Stimulated activated CD4-positive, alpha-beta T cell treated with anti-CD3 and anti-CD28 coated beads, Interleukin-1b, Interleukin-23, amount 100 ng/mL, for 48 hours (primary cell): ENCODE measurements at regions not wholly inside any gene's neighbourhood (a gene's known extent, or its start where the extent isn't known, plus 50 kb on each side); places are given as distances from the start of the nearest gene placed in this dataset.

Source experiments
- DNase-seq: peaks from one replicate; pipeline ENCODE4 v3.0.0-alpha.2; 2020

- peak; percentile 71 for DNase-seq
Measured at GRCh38 chr1:234725177-234726132, 115.5 kb upstream of the IRF2BP2 start.

GRCh38 chr1:234724516-234725176, 114.7 kb upstream of the IRF2BP2 start:
- DNase-seq: peak; percentile 24

GRCh38 chr1:234722904-234723720, 113.1 kb upstream of the IRF2BP2 start:
- peak; percentile 85 for DNase-seq

GRCh38 chr1:234722270-234722704, 112.3 kb upstream of the IRF2BP2 start:
- no peak for DNase-seq

GRCh38 chr1:234721476-234722269, 111.7 kb upstream of the IRF2BP2 start:
- no peak for DNase-seq

GRCh38 chr1:234720709-234721441, 110.9 kb upstream of the IRF2BP2 start:
- no peak for DNase-seq

GRCh38 chr1:234719454-234720251, 109.7 kb upstream of the IRF2BP2 start:
- no peak for DNase-seq

GRCh38 chr1:234718496-234719453, 108.8 kb upstream of the IRF2BP2 start:
- DNase-seq: no peak

GRCh38 chr1:234716908-234717375, 107.0 kb upstream of the IRF2BP2 start:
- no peak for DNase-seq

GRCh38 chr1:234715252-234716014, 105.5 kb upstream of the IRF2BP2 start:
- no peak for DNase-seq

- no peak for DNase-seq
Measured at GRCh38 chr1:234713859-234714258, 103.9 kb upstream of the IRF2BP2 start.

- DNase-seq: no peak
Measured at GRCh38 chr1:234713440-234713839, 103.5 kb upstream of the IRF2BP2 start.

GRCh38 chr1:234712891-234713305, 102.9 kb upstream of the IRF2BP2 start:
- no peak for DNase-seq

- DNase-seq: no peak
Measured at GRCh38 chr1:234710936-234711724, 101.2 kb upstream of the IRF2BP2 start.

- no peak for DNase-seq
Measured at GRCh38 chr1:234710381-234710780, 100.4 kb upstream of the IRF2BP2 start.

GRCh38 chr1:234709473-234710228, 99.7 kb upstream of the IRF2BP2 start:
- DNase-seq: no peak
